ELF-1 (cell line): ENCODE measurements at regions not wholly inside any gene's neighbourhood (a gene's known extent, or its start where the extent isn't known, plus 50 kb on each side); places are given as distances from the start of the nearest gene placed in this dataset.
"Not testable (repeated sequence)": the region's sequence is repeated elsewhere in the genome, so short reads cannot be mapped to it uniquely, and the experiment has no call there.

Experiments
- DNase-seq: peaks from one replicate; pipeline ENCODE4 v3.0.0-alpha.2; 2016; ENCODE audit warnings: low read depth, low spot score

DNA sequence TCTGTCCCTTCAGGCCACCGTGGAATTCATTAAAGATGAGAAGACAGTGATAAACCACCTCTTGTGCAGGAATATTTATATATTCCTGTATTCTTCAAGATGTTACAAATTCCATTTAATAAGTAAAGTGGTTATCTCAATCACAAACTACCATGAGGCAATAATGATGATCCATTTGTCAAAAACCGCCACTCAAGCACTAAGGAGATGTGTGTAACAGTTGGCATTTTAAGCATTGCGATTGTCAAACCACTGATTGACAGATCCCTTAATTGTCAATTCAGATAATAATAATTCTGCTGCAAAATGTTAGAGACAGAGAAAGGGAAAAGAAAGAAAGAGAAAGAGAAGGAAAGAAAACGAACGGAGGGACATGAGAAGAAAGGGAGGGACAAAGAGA lies 476.1 kb upstream of the RBFOX1 start:
- DNase-seq = no peak

GRCh38 chr16:6853565-6853964 lies 479.1 kb upstream of the RBFOX1 start:
- DNase-seq = no peak

- no peak for DNase-seq
Observed at GRCh38 chr16:6852643-6853225, 479.9 kb upstream of the RBFOX1 start.

- no peak for DNase-seq
Observed at GRCh38 chr16:6846452-6846851, 486.2 kb upstream of the RBFOX1 start.

GRCh38 chr16:6841392-6841791 lies 491.3 kb upstream of the RBFOX1 start:
- no peak for DNase-seq

- peak; percentile 3 for DNase-seq
Observed at GRCh38 chr16:6837722-6838121, 494.9 kb upstream of the RBFOX1 start.

DNA sequence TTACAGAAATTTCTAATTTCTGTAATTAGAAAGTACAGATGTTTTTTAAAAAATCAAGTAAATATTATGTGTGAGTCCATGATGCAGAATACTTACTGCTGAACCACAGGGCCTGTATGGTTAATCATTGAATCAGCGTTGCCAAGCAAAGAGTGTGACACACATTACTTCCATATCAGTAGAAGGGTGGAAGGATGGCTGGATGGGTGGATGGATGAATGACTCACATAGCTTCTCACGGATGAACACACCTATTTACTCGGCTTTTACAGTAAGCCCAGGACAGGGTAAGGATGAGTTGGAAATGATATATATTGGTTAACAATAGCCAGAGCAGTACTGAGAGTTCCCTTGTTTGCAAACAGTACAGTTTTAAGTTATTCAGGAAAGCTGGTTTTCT lies 495.9 kb upstream of the RBFOX1 start:
- no peak for DNase-seq

GRCh38 chr16:6835941-6836340 lies 496.7 kb upstream of the RBFOX1 start:
- no peak for DNase-seq

GRCh38 chr16:6835516-6835915 lies 497.1 kb upstream of the RBFOX1 start:
- no peak for DNase-seq

- no peak for DNase-seq
Observed at GRCh38 chr16:6828690-6829089, 504.0 kb upstream of the RBFOX1 start.

- DNase-seq = no peak
Observed at GRCh38 chr16:6827931-6828330, 504.7 kb upstream of the RBFOX1 start.

DNA sequence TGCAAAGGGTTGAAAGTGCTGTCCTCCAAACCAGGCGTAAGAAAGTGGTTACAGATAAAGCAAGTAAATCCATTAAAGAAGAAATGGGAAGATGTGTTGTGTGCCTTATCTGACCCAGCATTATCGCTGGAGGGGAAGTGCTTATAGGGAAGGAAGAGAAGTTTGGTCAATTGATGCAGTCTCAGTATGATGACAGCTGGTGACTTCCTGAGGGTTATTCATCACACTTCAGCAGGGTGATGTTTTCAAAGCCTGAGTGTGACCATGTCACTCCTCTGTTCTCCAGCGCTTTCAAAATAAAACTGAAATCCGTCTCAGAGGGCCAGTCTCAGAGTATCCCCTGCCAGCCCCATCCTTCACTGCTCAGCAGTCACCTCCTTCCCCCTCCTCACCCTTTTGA lies 505.4 kb upstream of the RBFOX1 start:
- no peak for DNase-seq

GRCh38 chr16:6822041-6822440 lies 510.6 kb upstream of the RBFOX1 start:
- no peak for DNase-seq

GRCh38 chr16:6804461-6804860 lies 528.2 kb upstream of the RBFOX1 start:
- no peak for DNase-seq

GRCh38 chr16:6803176-6803575 lies 529.5 kb upstream of the RBFOX1 start:
- DNase-seq = no peak

DNA sequence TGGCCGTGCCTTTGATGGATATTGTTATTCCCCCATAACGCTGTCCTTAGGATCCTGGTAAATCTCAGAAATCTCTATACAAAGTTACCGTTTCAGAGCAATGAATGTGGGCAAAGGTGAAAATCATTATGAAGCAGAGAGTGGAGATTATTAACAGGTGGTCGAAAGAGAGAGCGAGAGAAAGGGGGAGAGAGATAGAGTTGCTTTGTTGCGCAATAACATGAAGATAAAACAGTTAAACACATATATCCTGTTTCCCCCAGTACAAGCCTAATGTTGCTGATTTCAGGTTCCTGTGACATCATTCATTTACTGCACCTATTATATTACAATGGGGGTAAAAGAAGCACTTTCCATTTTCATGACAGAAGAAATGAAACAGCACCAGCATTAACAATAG lies 535.4 kb upstream of the RBFOX1 start:
- DNase-seq = no peak

DNA sequence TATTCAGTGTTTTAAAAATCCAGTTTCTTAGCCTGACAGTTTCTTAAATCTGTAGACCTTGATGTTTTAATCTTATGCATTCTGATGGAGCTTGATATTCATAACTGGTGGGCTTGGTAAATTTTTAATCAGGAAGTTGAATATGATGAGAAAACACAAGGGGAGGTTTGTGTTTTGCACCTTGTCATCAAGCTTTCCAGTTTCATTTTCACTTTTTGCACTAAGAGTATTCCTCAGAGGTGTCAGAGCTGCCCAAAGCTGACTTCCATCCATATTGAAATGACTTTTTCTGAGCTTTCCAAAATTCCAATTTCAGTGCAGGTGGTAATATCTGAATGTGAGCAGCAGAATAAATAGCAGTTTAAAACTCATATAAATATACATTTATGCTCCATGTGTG lies 555.0 kb upstream of the RBFOX1 start:
- no peak for DNase-seq

DNA sequence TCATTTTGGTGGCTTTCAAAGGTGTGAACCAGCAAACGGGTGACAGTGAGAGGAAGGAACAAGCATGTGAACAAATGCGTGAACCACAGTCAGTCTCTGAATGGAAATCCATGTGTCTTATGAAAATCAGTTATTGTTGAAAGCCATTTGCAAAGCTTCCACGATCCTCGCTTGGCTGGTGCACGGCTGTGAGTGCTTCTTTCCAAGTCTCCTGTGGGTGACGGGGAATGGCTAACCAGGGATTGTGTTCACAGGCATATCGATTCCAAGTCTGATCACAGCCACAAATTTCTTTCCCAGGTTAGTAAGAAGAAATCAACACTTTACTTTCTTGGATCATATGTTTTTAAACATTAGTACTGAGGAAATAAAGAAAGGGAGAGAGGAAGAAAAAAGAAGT lies 556.9 kb upstream of the RBFOX1 start:
- DNase-seq = no peak

- no peak for DNase-seq
Observed at GRCh38 chr16:6771956-6772355, 560.7 kb upstream of the RBFOX1 start.

- no peak for DNase-seq
Observed at GRCh38 chr16:6753553-6753952, 579.1 kb upstream of the RBFOX1 start.

GRCh38 chr16:6751191-6751590 lies 581.5 kb upstream of the RBFOX1 start:
- no peak for DNase-seq

GRCh38 chr16:6749698-6750097 lies 582.9 kb upstream of the RBFOX1 start:
- no peak for DNase-seq

DNA sequence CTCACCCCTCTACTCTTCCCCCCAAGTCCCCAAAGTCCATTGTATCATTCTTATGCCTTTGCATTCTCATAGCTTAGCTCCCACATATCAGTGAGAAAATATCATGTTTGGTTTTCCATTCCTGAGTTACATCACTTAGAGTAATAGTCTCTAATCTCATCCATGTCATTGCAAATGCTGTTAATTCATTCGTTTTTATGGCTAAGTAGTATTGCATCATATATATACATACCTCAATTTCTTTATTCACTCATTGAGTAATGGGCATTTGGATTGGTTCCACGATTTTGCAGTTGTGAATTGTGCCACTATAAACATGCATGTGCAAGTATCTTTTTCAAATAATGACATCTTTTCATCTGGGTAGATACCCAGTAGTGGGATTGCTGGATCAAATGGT lies 596.3 kb upstream of the RBFOX1 start:
- not testable (repeated sequence) for DNase-seq

DNA sequence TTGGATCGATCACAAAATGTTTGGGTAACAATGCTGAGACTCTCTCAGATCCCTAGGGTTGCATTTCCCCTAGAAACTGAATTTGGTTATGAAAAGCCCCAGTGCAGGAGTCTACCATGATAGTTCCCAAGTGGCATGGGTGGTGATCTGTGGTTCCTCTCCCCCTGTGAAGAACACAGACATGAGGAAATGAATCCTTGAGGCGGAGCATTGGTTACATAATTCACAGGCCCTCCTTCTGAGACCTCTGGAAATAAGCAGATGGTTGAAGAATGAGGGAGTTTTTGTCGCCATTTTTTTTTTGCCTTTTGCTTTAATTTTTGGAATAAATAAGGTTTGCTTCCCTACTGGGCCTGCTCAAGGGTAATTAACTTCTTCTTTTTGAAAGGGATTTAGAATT lies 597.0 kb upstream of the RBFOX1 start:
- no peak for DNase-seq
